Skeletal muscle cell (primary cell): ENCODE measurements at regions not wholly inside any gene's neighbourhood (a gene's known extent, or its start where the extent isn't known, plus 50 kb on each side); places are given as distances from the start of the nearest gene placed in this dataset.
A peak's percentile ranks its signal among the peaks of the same experiment; 100 is the strongest.

Experiments used
- DNase-seq: peaks from one replicate; pipeline ENCODE4 v3.0.0-alpha.2; 2010; ENCODE audit warnings: low read depth
- H3K4me3 ChIP-seq: 2 replicates; pipeline ENCODE4 v1.5.1; 2011; ENCODE audit warnings: low read depth, mild to moderate bottlenecking, control low read depth, low read length, moderate library complexity

DNA sequence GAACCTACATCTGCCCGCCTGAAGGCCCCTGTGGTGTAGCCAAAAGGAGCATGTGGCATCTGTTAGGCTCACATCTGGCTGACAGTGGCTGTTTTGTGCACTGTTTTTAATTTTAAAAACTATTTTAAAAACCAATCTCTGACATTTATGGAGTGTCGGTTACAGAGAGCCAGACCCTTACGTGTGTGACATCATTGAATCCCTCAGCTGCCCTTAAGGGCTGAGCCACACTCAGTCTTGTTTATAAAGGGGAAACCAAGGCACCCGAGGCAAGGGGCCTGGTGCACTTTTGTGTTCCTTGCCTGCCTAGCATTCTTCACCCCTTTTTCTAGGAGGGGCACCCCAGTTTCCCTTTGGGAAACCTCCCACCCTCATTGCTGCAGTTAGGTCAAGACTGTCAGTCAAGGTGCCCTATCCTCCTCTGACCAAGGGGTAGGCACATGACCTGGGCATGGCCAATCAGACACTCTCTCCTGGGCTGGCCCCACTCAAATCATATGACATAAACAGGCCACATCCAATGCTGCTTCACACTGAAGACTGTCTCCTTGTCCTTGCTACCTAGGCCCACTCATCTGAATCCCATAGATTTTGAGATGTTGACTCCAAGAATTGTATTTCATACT is 105.3 kb downstream of the LSM3 start:
- no peak for DNase-seq
- no peak overlapping the region for H3K4me3 ChIP-seq

GRCh38 chr3:14284694-14285547 is 106.3 kb downstream of the LSM3 start:
- H3K4me3 ChIP-seq = no peak overlapping the region
- DNase-seq = no peak

GRCh38 chr3:14285548-14285925 is 106.9 kb downstream of the LSM3 start:
- no peak for DNase-seq
- no peak overlapping the region for H3K4me3 ChIP-seq

GRCh38 chr3:14286887-14287500 is 108.4 kb downstream of the LSM3 start:
- DNase-seq = no peak
- no peak overlapping the region for H3K4me3 ChIP-seq

DNA sequence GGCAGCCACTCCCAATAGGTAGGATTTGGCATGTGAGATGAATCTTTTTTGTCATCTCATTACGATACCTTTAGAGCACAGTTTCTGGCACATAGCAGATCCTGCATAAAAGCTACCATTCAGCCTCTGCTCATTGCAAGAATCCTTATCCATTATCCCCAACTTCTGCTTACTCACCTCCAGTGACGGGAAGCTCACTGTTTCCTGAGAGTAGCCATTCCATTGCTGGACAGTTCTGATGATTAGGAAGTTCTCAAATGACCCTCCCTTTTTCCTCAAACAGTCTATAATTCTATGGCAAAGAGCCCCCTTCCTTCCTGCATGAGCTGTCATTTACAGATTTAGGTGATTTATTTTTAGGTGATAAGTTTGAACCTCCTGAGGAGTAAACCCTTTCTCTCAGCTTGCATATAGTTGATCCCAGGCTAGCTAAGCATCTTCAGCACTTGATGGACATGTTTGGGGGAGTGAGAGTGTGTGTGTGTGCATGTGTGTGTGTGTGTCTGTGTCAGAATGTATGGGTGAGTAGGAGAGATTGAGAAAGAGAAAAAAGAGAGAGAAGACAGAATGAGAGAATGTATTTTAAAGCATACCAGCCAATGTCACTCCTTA is 109.7 kb downstream of the LSM3 start:
- DNase-seq = no peak
- no peak overlapping the region for H3K4me3 ChIP-seq

DNA sequence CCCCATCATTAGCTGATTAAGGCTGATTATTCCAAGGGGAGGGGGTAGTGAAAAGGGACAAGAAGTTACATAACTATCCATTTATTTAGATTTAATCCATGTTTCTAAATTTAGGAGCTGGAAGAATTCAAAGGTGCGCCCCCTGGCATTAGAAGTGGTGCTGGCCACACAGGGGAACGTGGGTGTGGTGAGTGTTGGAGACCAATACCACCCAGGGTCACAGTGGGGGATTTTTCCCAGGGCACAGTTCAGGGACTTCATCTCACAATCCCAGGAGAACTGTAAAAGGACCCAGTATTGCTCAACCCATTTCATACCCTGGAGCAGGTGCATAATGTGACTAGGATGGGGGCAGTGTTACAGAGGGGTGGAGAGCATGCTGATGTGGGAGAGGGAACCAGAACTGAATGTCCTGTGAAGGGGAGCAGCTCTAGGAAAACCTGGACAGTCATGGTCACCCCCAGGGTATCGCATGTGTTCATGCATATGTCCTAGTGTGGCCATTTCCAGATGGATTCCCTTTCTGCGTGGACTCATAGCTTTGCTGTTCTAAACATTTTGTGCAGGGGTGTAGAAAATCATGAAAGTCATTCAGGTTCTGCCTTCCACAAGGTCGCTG is 110.3 kb downstream of the LSM3 start:
- DNase-seq = no peak
- H3K4me3 ChIP-seq = no peak overlapping the region

- H3K4me3 ChIP-seq = no peak overlapping the region
- peak; percentile 93 for DNase-seq
Measured at GRCh38 chr3:14289590-14290461, 111.2 kb downstream of the LSM3 start.

DNA sequence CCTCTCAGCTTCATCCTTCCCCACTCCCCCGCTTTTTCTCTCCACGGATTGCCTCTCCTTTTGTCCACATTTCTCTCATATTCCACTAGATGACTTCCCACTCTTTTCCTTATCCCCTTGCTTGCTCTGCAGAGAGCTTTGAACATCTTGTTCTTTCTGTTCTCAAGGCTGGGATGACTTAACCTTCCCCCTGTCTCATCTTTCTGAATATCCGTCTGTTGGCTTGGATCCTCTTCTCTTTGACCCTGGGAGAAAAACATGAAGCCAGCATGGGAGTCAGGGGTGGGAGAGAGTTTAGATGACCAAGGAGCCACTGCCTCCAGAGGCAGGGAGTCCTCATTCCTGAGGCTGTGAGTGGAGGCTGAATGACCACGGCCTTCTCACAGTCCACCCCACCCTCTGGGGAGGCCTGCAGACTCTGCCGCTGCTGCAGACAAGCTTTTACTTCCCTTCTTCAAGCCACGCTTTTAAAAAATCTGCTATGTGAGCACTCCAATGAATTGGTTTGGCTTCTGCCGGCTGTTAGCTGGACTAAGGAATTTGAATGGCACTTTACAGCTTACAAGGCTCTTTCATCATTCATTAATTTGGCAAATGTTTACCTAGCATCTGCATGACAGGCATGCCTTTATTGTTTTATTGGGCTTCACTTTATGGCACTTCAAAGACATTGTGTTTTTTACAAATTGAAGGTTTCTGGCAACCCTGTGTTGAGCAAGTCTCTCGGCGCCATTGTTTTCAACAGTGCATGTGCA is 111.6 kb upstream of the SLC6A6 start:
- DNase-seq = peak; percentile 28

DNA sequence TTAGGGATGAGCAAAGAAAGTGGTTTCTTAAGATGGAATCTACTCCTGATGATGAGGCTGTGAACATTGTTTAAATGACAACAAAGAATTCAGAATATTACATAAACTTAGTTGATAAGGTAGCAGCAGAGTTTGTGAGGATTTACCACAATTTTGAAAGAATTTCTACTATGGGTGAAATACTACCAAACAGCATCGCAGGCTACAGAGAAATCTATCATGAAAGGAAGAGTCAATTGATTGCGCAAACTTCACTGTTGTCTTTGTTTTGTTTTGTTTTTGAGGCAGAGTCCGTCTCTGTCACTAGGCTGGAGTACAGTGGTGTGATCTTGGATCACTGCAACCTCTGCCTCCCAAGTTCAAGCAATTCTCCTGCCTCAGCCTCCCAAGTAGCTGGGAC is 107.4 kb upstream of the SLC6A6 start:
- H3K4me3 ChIP-seq = no peak overlapping the region

More for the DNA sequence above, 111.6 kb upstream of the SLC6A6 start:
- no peak overlapping the region for H3K4me3 ChIP-seq

GRCh38 chr3:14295801-14296200 is 106.6 kb upstream of the SLC6A6 start:
- DNase-seq = no peak
- H3K4me3 ChIP-seq = no peak overlapping the region

More for the DNA sequence above, 107.4 kb upstream of the SLC6A6 start:
- no peak for DNase-seq

- DNase-seq = no peak
- H3K4me3 ChIP-seq = no peak overlapping the region
Measured at GRCh38 chr3:14297305-14297704, 105.1 kb upstream of the SLC6A6 start.

DNA sequence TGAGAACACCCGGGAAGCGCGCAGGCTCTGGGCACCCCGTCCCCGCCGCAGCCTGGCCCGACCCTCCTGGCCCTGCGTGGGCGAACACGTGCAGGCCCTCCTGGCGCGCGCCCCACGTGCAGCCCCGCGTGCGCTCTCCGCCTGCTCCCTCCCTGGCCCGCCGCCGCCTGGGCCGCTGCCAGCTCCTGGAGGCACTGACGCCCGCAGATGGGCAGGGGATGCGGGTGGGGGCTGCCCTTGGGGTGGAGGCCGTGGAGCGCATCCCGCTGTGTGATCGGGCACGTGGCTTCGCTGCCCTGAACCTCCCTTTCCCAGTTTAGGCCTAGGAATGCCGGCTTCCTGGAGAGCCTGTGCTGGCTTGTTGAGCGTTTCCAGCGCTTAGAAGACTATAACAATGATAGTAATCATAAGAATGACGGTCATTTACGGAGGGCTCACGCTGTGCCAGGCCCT is 104.6 kb upstream of the SLC6A6 start:
- no peak for DNase-seq
- H3K4me3 ChIP-seq = no peak overlapping the region

DNA sequence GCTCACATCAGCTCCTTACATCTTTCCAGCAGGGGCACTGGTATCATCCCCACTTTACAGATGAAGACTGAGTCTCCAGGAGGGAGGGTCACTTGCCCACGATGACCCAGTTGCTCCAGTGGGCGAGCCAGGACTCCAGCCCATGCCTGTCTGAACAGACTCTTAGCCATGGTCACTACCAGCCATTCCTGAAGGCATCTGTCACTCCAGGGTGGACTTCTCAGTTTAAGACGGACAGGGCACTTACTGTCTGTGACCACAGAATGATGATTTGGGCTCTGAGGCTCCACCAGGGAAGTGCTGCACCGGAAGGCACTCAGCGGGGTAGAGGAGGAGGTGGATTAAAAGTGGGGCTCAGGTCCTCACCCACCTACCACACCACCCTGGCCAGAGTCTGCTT is 104.0 kb upstream of the SLC6A6 start:
- no peak overlapping the region for H3K4me3 ChIP-seq
- no peak for DNase-seq

- H3K4me3 ChIP-seq = no peak overlapping the region
- DNase-seq = no peak
Measured at GRCh38 chr3:14298991-14299555, 103.3 kb upstream of the SLC6A6 start.

DNA sequence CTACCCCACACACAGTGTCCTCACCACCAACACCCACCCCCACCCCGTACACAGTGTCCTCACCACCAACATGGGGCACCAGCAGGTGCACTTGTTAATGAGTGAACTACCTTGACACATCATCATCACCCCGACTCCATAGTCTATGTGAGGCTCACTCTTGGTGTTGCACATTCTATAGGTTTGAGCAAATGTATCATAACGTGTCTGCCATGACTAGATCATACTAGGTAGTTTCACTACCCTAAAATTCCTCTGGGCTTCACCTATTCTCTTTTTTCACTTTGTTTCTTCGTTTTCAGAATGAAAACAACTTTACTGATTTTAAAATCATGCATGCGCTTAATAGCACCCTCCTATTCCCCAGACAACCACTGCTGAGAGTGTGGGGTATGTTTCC is 102.6 kb upstream of the SLC6A6 start:
- no peak for DNase-seq
- H3K4me3 ChIP-seq = no peak overlapping the region

GRCh38 chr3:14300721-14301399 is 101.5 kb upstream of the SLC6A6 start:
- no peak overlapping the region for H3K4me3 ChIP-seq
- DNase-seq = no peak

GRCh38 chr3:14301558-14301957 is 100.8 kb upstream of the SLC6A6 start:
- H3K4me3 ChIP-seq = no peak overlapping the region
- DNase-seq = no peak
